RWPE2 (cell line): ENCODE measurements at regions not wholly inside any gene's neighbourhood (a gene's known extent, or its start where the extent isn't known, plus 50 kb on each side); places are given as distances from the start of the nearest gene placed in this dataset.
A peak's percentile ranks its signal among the peaks of the same experiment; 100 is the strongest.
"Not testable (repeated sequence)": the region's sequence is repeated elsewhere in the genome, so short reads cannot be mapped to it uniquely, and the experiment has no call there.

ENCODE experiments used
- ATAC-seq: fragments of 200-7000 bp; cut with Tn5 transposase; 3 replicates; pipeline ENCODE4 v1.9.1; 2021; ENCODE audit warnings: low read depth
- DNase-seq: peaks from one replicate; pipeline ENCODE4 v3.0.0-alpha.2; 2020; ENCODE audit warnings: low spot score
- H3K27ac ChIP-seq: fragments of 450-650 bp; 2 replicates; pipeline ENCODE4 v1.5.1; 2017; ENCODE audit warnings: mild to moderate bottlenecking; ENCODE audit not compliant: poor library complexity, severe bottlenecking
- H3K27me3 ChIP-seq: fragments of 250-450 bp; sonication (Bioruptor Pico); 2 replicates; pipeline ENCODE4 v1.5.1; 2021; ENCODE audit warnings: mild to moderate bottlenecking, moderate library complexity; ENCODE audit not compliant: insufficient read depth, poor library complexity, severe bottlenecking
- H3K36me3 ChIP-seq: fragments of 250-450 bp; sonication (Bioruptor Pico); 2 replicates; pipeline ENCODE4 v1.5.1; 2020; ENCODE audit warnings: low read depth, mild to moderate bottlenecking, moderate library complexity
- H3K4me1 ChIP-seq: fragments of 250-450 bp; sonication (Bioruptor Pico); 2 replicates; pipeline ENCODE4 v1.5.1; 2021; ENCODE audit warnings: mild to moderate bottlenecking, moderate library complexity; ENCODE audit not compliant: insufficient read depth, poor library complexity, severe bottlenecking
- H3K4me3 ChIP-seq: fragments of 250-450 bp; sonication (Bioruptor Pico); 2 replicates; pipeline ENCODE4 v1.5.1; 2021; ENCODE audit warnings: mild to moderate bottlenecking, moderate library complexity; ENCODE audit not compliant: severe bottlenecking
- H3K9me3 ChIP-seq: fragments of 250-450 bp; sonication (Bioruptor Pico); 2 replicates; pipeline ENCODE4 v1.5.1; 2021; ENCODE audit warnings: mild to moderate bottlenecking, moderate library complexity; ENCODE audit not compliant: severe bottlenecking
- CTCF ChIP-seq: fragments of 450-650 bp; IDR thresholded peaks from one replicate; pipeline ENCODE4 v1.5.1; 2017; ENCODE audit warnings: mild to moderate bottlenecking, moderate library complexity; ENCODE audit not compliant: poor library complexity, severe bottlenecking

DNA sequence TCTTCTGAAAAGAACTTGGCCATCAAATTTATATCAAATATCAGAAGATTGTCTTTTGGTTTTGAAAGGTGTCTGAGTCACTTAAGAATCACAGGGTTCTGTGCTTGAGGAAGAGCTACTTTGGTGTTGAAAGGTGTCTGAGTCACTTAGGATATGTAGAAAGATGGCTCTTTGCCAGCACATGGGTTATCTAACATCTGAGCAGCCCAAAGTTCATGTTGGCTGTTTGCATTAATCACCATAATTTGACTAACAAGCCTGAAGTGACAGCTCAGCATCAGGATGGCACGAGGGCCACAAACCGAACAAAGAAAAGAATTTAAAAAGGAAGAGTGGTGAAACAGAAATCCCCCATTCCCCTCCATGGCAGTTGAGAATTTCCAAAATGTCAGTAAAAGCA lies 190.5 kb upstream of the CMC1 start:
- DNase-seq (no peak), ATAC-seq (peak; percentile 89)
- no peaks in the 10 kb centered on the region for H3K27me3 ChIP-seq
- TF ChIP-seq CTCF: no peak
- H3K4me3 ChIP-seq: no peak overlapping the region
- H3K27ac ChIP-seq: no peak overlapping the region
- H3K9me3 ChIP-seq: no peaks in the 10 kb centered on the region
- no peaks in the 10 kb centered on the region for H3K36me3 ChIP-seq
- peaks cover 33% of the 10 kb centered on the region for H3K4me1 ChIP-seq

DNA sequence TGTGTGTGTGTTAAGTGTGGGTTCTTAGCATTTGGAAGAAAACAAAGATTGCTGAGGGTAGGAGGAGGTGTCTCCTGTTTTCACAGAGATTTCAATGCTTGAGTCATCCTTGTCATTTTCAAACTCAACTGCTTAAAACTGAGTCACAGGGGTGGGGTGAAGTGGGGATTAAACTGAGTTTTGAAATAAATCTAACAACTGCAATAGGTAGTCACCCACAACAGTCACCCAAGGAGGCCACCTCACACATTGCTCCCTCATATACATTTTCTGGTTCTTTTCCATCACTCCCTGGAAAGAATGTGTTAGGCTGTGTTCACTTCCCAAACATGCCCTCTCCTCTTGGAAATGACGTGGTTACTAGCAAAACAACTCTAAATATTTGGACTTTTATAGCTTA lies 187.7 kb upstream of the CMC1 start:
- Histone ChIP-seq H3K27me3 (no peaks in the 10 kb centered on the region), H3K4me1 (peaks cover 33% of the 10 kb centered on the region), H3K4me3 (no peak overlapping the region), H3K9me3 (no peaks in the 10 kb centered on the region), H3K36me3 (no peaks in the 10 kb centered on the region), H3K27ac (no peak overlapping the region)
- ATAC-seq (peak; percentile 69), DNase-seq (no peak)
- no peak for TF ChIP-seq CTCF

GRCh38 chr3:28056806-28057205 lies 184.6 kb upstream of the CMC1 start:
- no peak for DNase-seq
- Histone ChIP-seq H3K9me3 (no peaks in the 10 kb centered on the region), H3K36me3 (no peaks in the 10 kb centered on the region), H3K4me1 (peaks cover 24% of the 10 kb centered on the region), H3K27ac (no peak overlapping the region), H3K4me3 (no peak overlapping the region), H3K27me3 (no peaks in the 10 kb centered on the region)
- TF ChIP-seq CTCF: no peak
- no peak for ATAC-seq

DNA sequence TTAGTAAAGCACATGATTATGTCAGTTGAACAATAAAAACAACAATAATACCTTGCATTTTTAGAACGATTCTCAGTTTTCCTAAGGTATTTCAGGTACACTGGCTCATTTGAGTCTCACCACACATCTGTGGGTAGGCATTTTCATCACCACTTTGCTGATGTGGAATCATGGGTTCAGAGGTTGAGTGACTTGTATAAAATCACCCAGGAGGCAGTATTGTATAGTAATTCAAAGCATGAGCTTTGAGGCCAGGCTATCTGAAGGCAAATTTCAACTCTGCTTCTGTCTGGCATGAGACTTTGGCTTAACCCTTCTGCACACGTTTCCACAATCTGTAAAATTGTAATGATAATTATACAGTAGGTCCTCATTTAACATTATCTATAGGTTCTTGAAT lies 183.9 kb upstream of the CMC1 start:
- no peak overlapping the region for H3K27ac ChIP-seq
- TF ChIP-seq CTCF: no peak
- ATAC-seq (no peak), DNase-seq (no peak)
- no peak overlapping the region for H3K4me3 ChIP-seq
- H3K4me1 ChIP-seq: peaks cover 19% of the 10 kb centered on the region
- no peaks in the 10 kb centered on the region for H3K36me3 ChIP-seq
- no peaks in the 10 kb centered on the region for H3K9me3 ChIP-seq
- H3K27me3 ChIP-seq: no peaks in the 10 kb centered on the region

GRCh38 chr3:28059199-28059598 lies 182.2 kb upstream of the CMC1 start:
- H3K4me3 ChIP-seq, ATAC-seq, H3K27me3 ChIP-seq, DNase-seq, H3K9me3 ChIP-seq, H3K36me3 ChIP-seq, H3K4me1 ChIP-seq, H3K27ac ChIP-seq: not testable (repeated sequence)

- Histone ChIP-seq H3K36me3 (no peaks in the 10 kb centered on the region), H3K4me1 (no peaks in the 10 kb centered on the region), H3K27me3 (no peaks in the 10 kb centered on the region), H3K9me3 (no peaks in the 10 kb centered on the region), H3K4me3 (no peak overlapping the region), H3K27ac (no peak overlapping the region)
- DNase-seq (no peak), ATAC-seq (no peak)
- TF ChIP-seq CTCF: no peak
These were observed 175.4 kb upstream of the CMC1 start for GRCh38 chr3:28066020-28066419.
